ENCODE measurements at regions not wholly inside any gene's neighbourhood (a gene's known extent, or its start where the extent isn't known, plus 50 kb on each side); places are given as distances from the start of the nearest gene placed in this dataset.
"Not testable (repeated sequence)": the region's sequence is repeated elsewhere in the genome, so short reads cannot be mapped to it uniquely, and the experiment has no call there.

- DNase-seq (ENCODE audit: low spot score), result no peak
Measured at GRCh38 chr6:4374216-4374615, 238.8 kb upstream of the ECI2 start.

- no peak for DNase-seq (ENCODE audit: low spot score)
Measured at GRCh38 chr6:4372866-4373265, 237.5 kb upstream of the ECI2 start.

- DNase-seq (ENCODE audit: low spot score), result no peak
Measured at GRCh38 chr6:4371207-4371921, 236.0 kb upstream of the ECI2 start.

- DNase-seq (ENCODE audit: low spot score), result no peak
Measured at GRCh38 chr6:4370066-4370465, 234.7 kb upstream of the ECI2 start.

- no peak for DNase-seq (ENCODE audit: low spot score)
Measured at GRCh38 chr6:4369616-4370015, 234.2 kb upstream of the ECI2 start.

GRCh38 chr6:4368649-4369048, 233.3 kb upstream of the ECI2 start:
- DNase-seq (ENCODE audit: low spot score), result no peak

- no peak for DNase-seq (ENCODE audit: low spot score)
Measured at GRCh38 chr6:4367643-4368042, 232.3 kb upstream of the ECI2 start.

- DNase-seq (ENCODE audit: low spot score), result no peak
Measured at GRCh38 chr6:4366635-4367395, 231.4 kb upstream of the ECI2 start.

GRCh38 chr6:4365686-4366085, 230.3 kb upstream of the ECI2 start:
- DNase-seq (ENCODE audit: low spot score), result no peak

- no peak for DNase-seq (ENCODE audit: low spot score)
Measured at GRCh38 chr6:4364711-4365110, 229.3 kb upstream of the ECI2 start.

GRCh38 chr6:4364172-4364571, 228.8 kb upstream of the ECI2 start:
- DNase-seq (ENCODE audit: low spot score), result no peak

GRCh38 chr6:4363656-4364055, 228.3 kb upstream of the ECI2 start:
- DNase-seq (ENCODE audit: low spot score), result no peak

GRCh38 chr6:4362326-4362725, 227.0 kb upstream of the ECI2 start:
- no peak for DNase-seq (ENCODE audit: low spot score)

- DNase-seq (ENCODE audit: low spot score), result no peak
Measured at GRCh38 chr6:4360920-4361319, 225.5 kb upstream of the ECI2 start.

GRCh38 chr6:4359108-4359730, 223.8 kb upstream of the ECI2 start:
- DNase-seq (ENCODE audit: low spot score), result no peak

- DNase-seq (ENCODE audit: low spot score), result peak; percentile 61
Measured at GRCh38 chr6:4358414-4359107, 223.2 kb upstream of the ECI2 start.

GRCh38 chr6:4357660-4358152, 222.3 kb upstream of the ECI2 start:
- not testable (repeated sequence) for DNase-seq (ENCODE audit: low spot score)

- DNase-seq (ENCODE audit: low spot score), result no peak
Measured at GRCh38 chr6:4356899-4357659, 221.7 kb upstream of the ECI2 start.

GRCh38 chr6:4355241-4355640, 219.9 kb upstream of the ECI2 start:
- no peak for DNase-seq (ENCODE audit: low spot score)

GRCh38 chr6:4354181-4354580, 218.8 kb upstream of the ECI2 start:
- DNase-seq (ENCODE audit: low spot score), result no peak

- DNase-seq (ENCODE audit: low spot score), result no peak
Measured at GRCh38 chr6:4352731-4353130, 217.4 kb upstream of the ECI2 start.

GRCh38 chr6:4352322-4352669, 216.9 kb upstream of the ECI2 start:
- DNase-seq (ENCODE audit: low spot score), result no peak
